H7 (cell line): ENCODE measurements at regions not wholly inside any gene's neighbourhood (a gene's known extent, or its start where the extent isn't known, plus 50 kb on each side); places are given as distances from the start of the nearest gene placed in this dataset.
A peak's percentile ranks its signal among the peaks of the same experiment; 100 is the strongest.
"Not testable (repeated sequence)": the region's sequence is repeated elsewhere in the genome, so short reads cannot be mapped to it uniquely, and the experiment has no call there.

Experiments used
- DNase-seq: peaks from one replicate; pipeline ENCODE4 v3.0.0; 2012
- H3K27me3 ChIP-seq: 2 replicates; pipeline ENCODE4 v1.6.0; 2011; ENCODE audit warnings: mild to moderate bottlenecking, low read length; ENCODE audit not compliant: control insufficient read depth, insufficient read depth
- H3K36me3 ChIP-seq: replicated peaks from 2 replicates; pipeline ENCODE4 v1.5.1; 2011; ENCODE audit warnings: low read length; ENCODE audit not compliant: control insufficient read depth, insufficient read depth
- H3K4me3 ChIP-seq: 2 replicates; pipeline ENCODE4 v1.5.1; 2011; ENCODE audit warnings: low read depth, mild to moderate bottlenecking, control low read depth, low read length, moderate library complexity; ENCODE audit not compliant: insufficient read depth

- Histone ChIP-seq H3K36me3 (no peaks in the 10 kb centered on the region), H3K27me3 (no peaks in the 10 kb centered on the region)
- no peak for DNase-seq
Observed at GRCh38 chr4:54391104-54391503, 162.0 kb downstream of the PDGFRA start.

GRCh38 chr4:54392479-54392878 lies 163.4 kb downstream of the PDGFRA start:
- Histone ChIP-seq H3K27me3 (no peaks in the 10 kb centered on the region), H3K36me3 (no peaks in the 10 kb centered on the region), H3K4me3 (no peak overlapping the region)
- no peak for DNase-seq

More at GRCh38 chr4:54391104-54391503, 162.0 kb downstream of the PDGFRA start:
- no peak overlapping the region for H3K4me3 ChIP-seq

GRCh38 chr4:54393243-54393642 lies 164.2 kb downstream of the PDGFRA start:
- H3K4me3 ChIP-seq = no peak overlapping the region
- no peaks in the 10 kb centered on the region for H3K27me3 ChIP-seq
- no peak for DNase-seq
- no peaks in the 10 kb centered on the region for H3K36me3 ChIP-seq

GRCh38 chr4:54395013-54395527 lies 166.0 kb downstream of the PDGFRA start:
- no peaks in the 10 kb centered on the region for H3K36me3 ChIP-seq
- H3K4me3 ChIP-seq = no peak overlapping the region
- no peak for DNase-seq
- no peaks in the 10 kb centered on the region for H3K27me3 ChIP-seq

- DNase-seq = no peak
- H3K4me3 ChIP-seq = no peak overlapping the region
- H3K36me3 ChIP-seq = no peaks in the 10 kb centered on the region
- H3K27me3 ChIP-seq = no peaks in the 10 kb centered on the region
Observed at GRCh38 chr4:54400188-54400587, 171.1 kb downstream of the PDGFRA start.

GRCh38 chr4:54400802-54401201 lies 171.7 kb downstream of the PDGFRA start:
- H3K27me3 ChIP-seq = no peaks in the 10 kb centered on the region
- H3K36me3 ChIP-seq = no peaks in the 10 kb centered on the region
- no peak for DNase-seq
- no peak overlapping the region for H3K4me3 ChIP-seq

- Histone ChIP-seq H3K36me3 (no peaks in the 10 kb centered on the region), H3K27me3 (no peaks in the 10 kb centered on the region), H3K4me3 (no peak overlapping the region)
- peak; percentile 10 for DNase-seq
Observed at GRCh38 chr4:54402880-54403480, 173.9 kb downstream of the PDGFRA start.

- H3K4me3 ChIP-seq = no peak overlapping the region
- H3K36me3 ChIP-seq = no peaks in the 10 kb centered on the region
- no peak for DNase-seq
- no peaks in the 10 kb centered on the region for H3K27me3 ChIP-seq
Observed at GRCh38 chr4:54403700-54404453, 174.8 kb downstream of the PDGFRA start.

- not testable (repeated sequence) for DNase-seq, H3K36me3 ChIP-seq, H3K27me3 ChIP-seq, H3K4me3 ChIP-seq
Observed at GRCh38 chr4:54409270-54409817, 180.3 kb downstream of the PDGFRA start.

- DNase-seq = no peak
- Histone ChIP-seq H3K4me3 (no peak overlapping the region), H3K27me3 (no peaks in the 10 kb centered on the region), H3K36me3 (no peaks in the 10 kb centered on the region)
Observed at GRCh38 chr4:54414545-54414944, 185.5 kb downstream of the PDGFRA start.

GRCh38 chr4:54417476-54417875 lies 188.4 kb downstream of the PDGFRA start:
- DNase-seq = no peak
- H3K4me3 ChIP-seq = no peak overlapping the region
- no peaks in the 10 kb centered on the region for H3K36me3 ChIP-seq
- no peaks in the 10 kb centered on the region for H3K27me3 ChIP-seq

GRCh38 chr4:54418468-54418867 lies 189.4 kb downstream of the PDGFRA start:
- no peaks in the 10 kb centered on the region for H3K27me3 ChIP-seq
- no peak for DNase-seq
- H3K36me3 ChIP-seq = no peaks in the 10 kb centered on the region
- no peak overlapping the region for H3K4me3 ChIP-seq

GRCh38 chr4:54423066-54423465 lies 194.0 kb downstream of the PDGFRA start:
- DNase-seq = no peak
- Histone ChIP-seq H3K4me3 (no peak overlapping the region), H3K27me3 (no peaks in the 10 kb centered on the region), H3K36me3 (no peaks in the 10 kb centered on the region)

- Histone ChIP-seq H3K4me3 (no peak overlapping the region), H3K27me3 (no peaks in the 10 kb centered on the region), H3K36me3 (no peaks in the 10 kb centered on the region)
- no peak for DNase-seq
Observed at GRCh38 chr4:54427826-54428225, 198.7 kb downstream of the PDGFRA start.

- Histone ChIP-seq H3K36me3 (no peaks in the 10 kb centered on the region), H3K27me3 (no peaks in the 10 kb centered on the region), H3K4me3 (no peak overlapping the region)
- DNase-seq = no peak
Observed at GRCh38 chr4:54428940-54429339, 199.8 kb downstream of the PDGFRA start.
